Gastroesophageal sphincter (tissue), 4 donors: ENCODE measurements at regions not wholly inside any gene's neighbourhood (a gene's known extent, or its start where the extent isn't known, plus 50 kb on each side); places are given as distances from the start of the nearest gene placed in this dataset.

Experiments
- ATAC-seq: fragments of 150-250 bp; one replicate; pipeline ENCODE4 v1.9.1; 2016; ENCODE audit warnings: mild to moderate bottlenecking, moderate library complexity
- H3K27ac ChIP-seq, 4 donors: fragments of 200-600 bp; sonication (generic) in 3 of 4; 1 replicate in 3 of 4; 2 replicates in 1 of 4; pipeline ENCODE4 v1.5.1; 2016 to 2019
- H3K27me3 ChIP-seq: fragments of 200-600 bp; sonication (generic); one replicate; pipeline ENCODE4 v1.5.1; 2019
- H3K36me3 ChIP-seq, 2 donors: fragments of 200-600 bp; sonication (generic); one replicate each; pipeline ENCODE4 v1.5.1; 2019; ENCODE audit warnings: control low read depth in 1 of 2
- H3K4me1 ChIP-seq, 3 donors: fragments of 200-600 bp; sonication (generic); 1 replicate in 2 of 3; 2 replicates in 1 of 3; pipeline ENCODE4 v1.5.1; 2016 to 2019; ENCODE audit warnings: control low read depth in 2 of 3
- H3K4me3 ChIP-seq, 2 donors: fragments of 200-600 bp; sonication (generic); one replicate each; pipeline ENCODE4 v1.5.1; 2019; ENCODE audit warnings: mild to moderate bottlenecking in 1 of 2, moderate library complexity in 1 of 2
- H3K9me3 ChIP-seq, 3 donors: fragments of 200-600 bp; sonication (generic); one replicate each; pipeline ENCODE4 v1.5.1; 2017 to 2019; ENCODE audit warnings: control low read depth in 2 of 3
- CTCF ChIP-seq, 4 experiments: fragments of 200-600 bp in 2 of 4; fragments of 450-650 bp in 2 of 4; sonication (generic) in 1 of 4; IDR thresholded peaks; one replicate each; pipeline ENCODE4 v1.5.1; 2017 to 2019; ENCODE audit warnings: antibody characterized with exemption in 4 of 4, mild to moderate bottlenecking in 2 of 4, moderate library complexity in 2 of 4
- EP300 ChIP-seq: sonication (generic); formaldehyde crosslinking; IDR thresholded peaks from one replicate; pipeline ENCODE4 v1.6.1; 2017; ENCODE audit warnings: antibody characterized with exemption, mild to moderate bottlenecking
- POLR2A ChIP-seq, 2 donors: fragments of 450-650 bp; IDR thresholded peaks; one replicate each; pipeline ENCODE4 v1.6.1; 2017; ENCODE audit warnings: antibody characterized with exemption in 2 of 2, mild to moderate bottlenecking in 2 of 2, moderate library complexity in 1 of 2
- POLR2AphosphoS5 ChIP-seq: sonication (generic); formaldehyde crosslinking; IDR thresholded peaks from one replicate; pipeline ENCODE4 v1.6.1; 2017; ENCODE audit warnings: antibody characterized with exemption
- WGBS, 2 donors: methylation state at CpG; one replicate each; pipeline ENCODE4 v1.1.5; 2018; ENCODE audit warnings: low coverage in 1 of 2; 5-methylcytosine and 5-hydroxymethylcytosine counted together

GRCh38 chr17:70901870-70902269 is 732.5 kb downstream of the KCNJ2 start:
- Histone ChIP-seq H3K9me3 (peaks cover 0 to 12% (median 0%) of the 10 kb centered on the region in 3 donors), H3K36me3 (no peaks in the 10 kb centered on the region), H3K27ac (no peak overlapping the region), H3K4me3 (no peak overlapping the region), H3K4me1 (no peaks in the 10 kb centered on the region), H3K27me3 (no peaks in the 10 kb centered on the region)
- WGBS, 2 donors = 69 to 90% methylated on average over 2 of the region's 2 CpGs
- ATAC-seq = no peak
- TF ChIP-seq POLR2AphosphoS5 (no peak), CTCF (IDR thresholded peaks at IDR 0.05) (no peak), POLR2A (IDR thresholded peaks at IDR 0.05) (no peak), EP300 (no peak)

- H3K9me3 ChIP-seq = peaks cover 0 to 12% (median 0%) of the 10 kb centered on the region in 3 donors
- no peak overlapping the region for H3K4me3 ChIP-seq
- H3K27ac ChIP-seq = no peak overlapping the region
- no peaks in the 10 kb centered on the region for H3K4me1 ChIP-seq
- 15 to 50% methylated on average over 2 to 3 of the region's 3 CpGs for WGBS, 2 donors
- H3K27me3 ChIP-seq = no peaks in the 10 kb centered on the region
- H3K36me3 ChIP-seq = no peaks in the 10 kb centered on the region
- ATAC-seq = peak; percentile 48
- TF ChIP-seq POLR2AphosphoS5 (no peak), EP300 (no peak), CTCF (IDR thresholded peaks at IDR 0.05) (no peak)
Measured at GRCh38 chr17:70905796-70906195, 736.5 kb downstream of the KCNJ2 start.

GRCh38 chr17:70906808-70907207 is 737.5 kb downstream of the KCNJ2 start:
- WGBS, 2 donors = 36 to 42% methylated on average over 2 of the region's 2 CpGs
- no peak for ATAC-seq
- H3K27ac ChIP-seq = no peak overlapping the region
- no peaks in the 10 kb centered on the region for H3K27me3 ChIP-seq
- H3K9me3 ChIP-seq = peaks cover 0 to 6% (median 0%) of the 10 kb centered on the region in 3 donors
- no peak overlapping the region for H3K4me3 ChIP-seq
- no peaks in the 10 kb centered on the region for H3K36me3 ChIP-seq
- H3K4me1 ChIP-seq = no peaks in the 10 kb centered on the region
- no peak for TF ChIP-seq CTCF (IDR thresholded peaks at IDR 0.05)

- Histone ChIP-seq H3K27ac (no peak overlapping the region), H3K36me3 (no peaks in the 10 kb centered on the region), H3K9me3 (peaks cover 0 to 20% (median 0%) of the 10 kb centered on the region in 3 donors), H3K4me3 (no peak overlapping the region), H3K4me1 (no peaks in the 10 kb centered on the region), H3K27me3 (no peaks in the 10 kb centered on the region)
- no peak for TF ChIP-seq POLR2A (IDR thresholded peaks at IDR 0.05)
- no peak for TF ChIP-seq POLR2AphosphoS5
- TF ChIP-seq EP300 = no peak
- no peak for TF ChIP-seq CTCF (IDR thresholded peaks at IDR 0.05)
- WGBS, 2 donors = 30 to 39% methylated on average over 3 to 4 of the region's 4 CpGs
- ATAC-seq = no peak
Measured at GRCh38 chr17:70912716-70913485, 743.6 kb downstream of the KCNJ2 start.

GRCh38 chr17:70916469-70916868 is 747.1 kb downstream of the KCNJ2 start:
- ATAC-seq = no peak
- TF ChIP-seq CTCF (IDR thresholded peaks at IDR 0.05) (no peak), EP300 (no peak), POLR2AphosphoS5 (no peak), POLR2A (IDR thresholded peaks at IDR 0.05) (no peak)

More at GRCh38 chr17:70916469-70916868, 747.1 kb downstream of the KCNJ2 start:
- H3K27me3 ChIP-seq = no peaks in the 10 kb centered on the region
- no peak overlapping the region for H3K4me3 ChIP-seq
- H3K36me3 ChIP-seq = no peaks in the 10 kb centered on the region
- no peak overlapping the region for H3K27ac ChIP-seq
- H3K9me3 ChIP-seq = peaks cover 0 to 30% (median 0%) of the 10 kb centered on the region in 3 donors
- H3K4me1 ChIP-seq = no peaks in the 10 kb centered on the region
